Fibroblast of peridontal ligament (primary cell): ENCODE measurements at regions not wholly inside any gene's neighbourhood (a gene's known extent, or its start where the extent isn't known, plus 50 kb on each side); places are given as distances from the start of the nearest gene placed in this dataset.

Experiments
- DNase-seq: peaks from one replicate; pipeline ENCODE4 v3.0.0-alpha.2; 2010; ENCODE audit errors: extremely low read depth

DNA sequence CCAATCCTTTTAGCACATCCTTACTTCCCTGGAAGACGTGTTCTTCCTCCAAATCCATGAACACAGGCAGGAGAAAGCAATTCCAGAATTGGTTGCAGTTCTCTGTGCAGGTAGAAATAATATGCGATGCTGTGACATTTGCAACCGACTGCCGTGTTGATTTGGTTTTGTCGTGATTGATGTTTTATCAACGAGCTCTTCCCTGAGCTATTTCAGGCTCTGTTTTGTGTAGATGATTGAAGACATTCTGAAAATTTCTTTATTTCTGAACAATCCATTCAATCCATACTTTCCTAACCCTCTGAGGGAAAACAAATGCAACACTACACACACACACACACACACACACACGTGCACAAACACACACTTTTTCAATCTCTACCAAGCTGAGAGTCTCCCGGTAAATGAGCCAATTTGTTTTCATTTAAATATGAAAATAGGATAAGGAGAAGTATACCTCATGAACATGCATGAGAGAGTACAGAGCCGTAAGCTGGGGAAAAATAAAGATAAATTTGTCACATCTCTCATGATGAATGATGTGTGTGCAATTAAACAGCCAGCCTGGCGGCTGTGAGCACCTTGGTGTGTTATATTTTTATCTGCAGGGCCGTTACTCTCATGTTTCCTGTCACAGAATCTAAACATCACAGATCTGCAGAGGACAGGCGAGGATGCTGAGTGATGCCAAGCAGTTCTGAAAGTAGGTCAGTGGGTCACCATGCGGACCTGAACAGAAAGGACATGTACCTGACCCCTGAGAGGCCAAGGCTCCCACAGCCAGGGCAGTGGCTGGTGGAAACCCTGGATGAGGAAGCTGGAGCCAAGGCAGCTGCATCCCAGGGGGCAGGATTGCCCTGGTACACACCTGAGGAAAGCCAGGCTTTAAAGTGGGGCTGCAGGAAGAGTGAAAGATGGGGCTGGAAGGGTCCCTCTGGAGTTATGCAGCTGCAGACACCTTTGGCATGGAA, 64.8 kb downstream of the PDCL3 start:
- no peak for DNase-seq

DNA sequence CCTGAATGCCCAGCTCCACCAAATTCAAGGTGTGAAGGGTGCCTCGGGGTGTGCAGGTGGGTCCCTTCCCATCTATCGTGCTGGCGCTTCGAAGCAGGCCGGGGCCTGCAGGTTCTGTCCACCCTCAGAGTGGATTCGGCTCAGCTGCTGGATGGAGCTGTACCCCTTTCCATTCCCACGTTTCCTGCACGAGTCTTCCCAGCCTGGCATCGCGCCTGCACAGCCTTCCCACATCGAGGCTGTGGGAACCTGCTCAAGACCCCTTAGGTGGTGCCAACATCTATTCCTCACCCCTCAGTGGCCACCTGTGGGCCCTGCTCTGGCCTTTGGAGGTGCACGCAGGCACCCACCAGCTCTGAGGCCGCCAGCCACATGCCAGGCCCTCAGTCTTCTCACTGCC, 65.7 kb downstream of the PDCL3 start:
- DNase-seq, result no peak

DNA sequence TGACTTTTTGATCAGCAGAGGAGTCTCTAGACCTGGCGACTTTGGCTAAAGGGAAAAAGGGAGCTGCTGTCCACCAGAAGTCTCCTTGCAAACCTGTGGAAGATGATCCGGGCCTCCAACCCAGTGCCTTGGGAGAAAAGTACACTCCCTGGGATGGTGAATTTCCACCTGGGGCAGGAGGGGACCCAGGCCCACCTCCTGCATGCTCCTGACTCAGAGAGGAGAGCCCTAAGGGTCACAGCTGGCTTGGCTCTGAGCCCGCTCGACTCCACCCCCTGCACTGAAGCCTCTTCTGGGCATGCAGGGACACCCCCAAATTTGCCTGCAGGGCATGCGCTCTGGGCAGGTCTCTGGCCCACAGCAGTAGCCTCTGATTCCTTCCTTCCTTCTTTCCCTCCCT, 66.5 kb downstream of the PDCL3 start:
- DNase-seq, result no peak

DNA sequence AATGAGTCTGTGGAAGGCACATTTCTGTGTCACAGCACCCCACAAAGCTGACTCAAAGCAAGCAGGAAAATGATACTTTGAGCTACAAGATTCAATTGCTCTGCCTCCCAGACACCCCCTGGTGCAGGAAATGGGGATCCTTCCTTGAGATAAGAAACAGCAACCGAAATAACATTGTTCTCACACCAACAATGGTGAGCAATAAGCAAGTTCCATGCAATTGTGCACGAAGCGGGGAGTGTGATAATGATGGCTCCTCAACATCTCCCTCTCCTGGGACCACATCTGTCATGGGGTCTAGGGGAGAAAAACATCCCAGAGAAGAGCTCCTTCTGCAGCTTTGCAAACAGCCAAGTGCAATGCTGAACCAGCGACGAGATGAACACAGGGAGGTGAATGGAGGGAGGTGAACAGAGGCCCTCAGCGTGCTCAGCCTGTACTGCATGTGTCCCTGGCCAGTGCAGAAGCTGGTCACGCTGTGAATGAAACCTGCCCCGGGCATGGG, 67.7 kb downstream of the PDCL3 start:
- DNase-seq, result no peak

DNA sequence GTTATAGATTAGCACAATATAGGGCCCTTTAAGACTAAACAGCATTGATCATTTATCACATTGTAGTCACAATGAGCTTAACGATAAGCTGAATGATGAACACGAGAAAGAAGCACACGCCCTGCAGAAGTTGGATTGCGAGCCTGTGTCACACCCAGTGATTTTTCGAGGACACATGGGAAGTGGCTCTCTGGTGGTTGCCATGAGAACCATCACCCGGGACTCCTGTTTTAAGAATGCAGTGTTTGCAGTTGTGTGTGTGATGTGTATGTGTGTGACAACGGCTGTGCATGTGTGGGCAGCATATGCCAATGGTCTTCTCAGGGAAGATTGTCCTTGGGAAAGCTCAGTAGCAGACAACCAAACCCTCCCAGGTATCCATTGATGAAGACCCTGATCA, 69.2 kb downstream of the PDCL3 start:
- DNase-seq, result no peak

DNA sequence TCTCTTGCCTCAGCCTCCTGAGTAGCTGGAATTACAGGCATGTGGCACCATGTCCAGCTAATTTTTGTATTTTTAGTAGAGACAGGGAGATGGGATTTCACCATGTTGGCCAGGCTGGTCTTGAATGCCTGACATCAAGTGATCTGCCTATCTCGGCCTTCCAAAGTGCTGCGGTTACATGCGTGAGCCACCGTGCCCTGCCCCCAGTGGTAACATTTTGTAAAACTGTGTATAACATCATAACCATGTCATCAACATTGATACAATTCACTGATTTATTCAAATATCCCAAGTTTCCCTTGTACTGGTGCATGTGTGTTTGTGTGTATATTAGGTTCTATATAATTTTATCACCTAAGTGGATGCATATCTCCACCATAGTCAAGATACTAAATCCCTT, 70.0 kb downstream of the PDCL3 start:
- DNase-seq, result no peak

DNA sequence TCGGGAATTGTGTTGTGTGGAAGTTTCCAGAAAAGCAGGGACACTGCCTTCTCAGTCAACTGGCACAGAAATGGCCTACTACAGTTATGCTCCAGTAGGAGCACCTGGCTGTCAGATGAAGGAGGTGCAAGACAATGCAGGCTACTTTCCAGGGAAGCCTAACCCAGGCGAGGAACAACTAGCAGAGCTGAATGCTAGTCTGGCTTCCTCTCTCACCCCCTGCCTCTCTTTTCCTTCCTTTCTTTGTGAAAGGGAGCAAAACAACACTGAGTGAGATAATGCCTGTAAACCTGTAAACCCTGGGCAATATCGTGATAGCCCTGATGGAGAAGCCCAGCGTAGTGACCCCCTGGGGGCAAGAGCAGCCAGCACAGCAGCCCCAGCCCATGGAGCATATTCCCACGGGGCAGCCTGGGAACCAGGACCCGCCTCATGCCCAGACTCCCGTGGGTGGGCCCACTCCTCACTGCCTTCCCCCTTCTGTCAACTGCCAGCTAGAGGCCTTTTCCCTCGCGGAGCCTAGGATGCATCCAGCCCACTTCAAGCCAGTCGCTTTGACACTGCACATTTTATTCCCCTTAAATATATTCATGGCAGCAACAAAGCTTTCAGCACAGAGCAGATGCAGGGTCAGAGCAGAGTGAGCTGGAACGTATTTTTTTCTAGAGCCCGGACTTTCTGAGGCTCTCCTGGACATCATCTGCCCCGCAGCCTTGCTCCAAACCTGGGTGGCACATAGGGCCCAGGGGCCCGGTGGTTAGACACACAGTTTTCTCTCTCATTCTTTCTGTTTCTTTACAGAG, 77.0 kb downstream of the PDCL3 start:
- no peak for DNase-seq

DNA sequence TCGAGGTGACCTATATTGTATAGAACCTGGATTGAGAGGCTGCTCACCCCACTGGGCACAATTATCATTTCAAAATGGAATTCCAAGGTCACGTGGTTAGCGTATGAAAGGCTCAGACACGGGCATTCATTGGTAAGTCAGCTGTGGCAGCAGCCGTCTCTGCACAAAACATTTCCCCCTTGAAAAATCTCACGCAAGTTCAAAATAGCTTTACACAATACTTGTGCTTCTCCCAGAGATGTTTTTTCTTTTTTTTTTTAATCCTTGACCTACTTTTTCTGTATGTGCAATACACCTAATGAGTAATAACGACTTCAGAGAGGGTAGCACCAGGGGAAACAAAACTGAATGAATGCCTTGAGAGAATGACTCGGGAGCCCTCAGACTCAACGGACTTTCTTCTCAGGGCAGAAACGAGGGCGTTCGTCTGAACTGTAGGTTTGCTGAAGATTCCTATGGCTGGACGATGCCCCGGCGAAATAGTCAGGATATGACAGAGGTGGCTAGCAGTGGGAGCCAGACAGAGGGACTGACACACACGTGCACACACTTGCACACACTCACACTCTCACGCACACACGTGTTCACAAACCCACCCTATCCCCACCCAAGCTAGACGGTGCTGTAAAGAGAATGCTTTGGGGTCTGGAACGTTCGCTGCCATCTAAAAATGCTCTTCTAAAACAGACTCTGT, 77.8 kb downstream of the PDCL3 start:
- no peak for DNase-seq

DNA sequence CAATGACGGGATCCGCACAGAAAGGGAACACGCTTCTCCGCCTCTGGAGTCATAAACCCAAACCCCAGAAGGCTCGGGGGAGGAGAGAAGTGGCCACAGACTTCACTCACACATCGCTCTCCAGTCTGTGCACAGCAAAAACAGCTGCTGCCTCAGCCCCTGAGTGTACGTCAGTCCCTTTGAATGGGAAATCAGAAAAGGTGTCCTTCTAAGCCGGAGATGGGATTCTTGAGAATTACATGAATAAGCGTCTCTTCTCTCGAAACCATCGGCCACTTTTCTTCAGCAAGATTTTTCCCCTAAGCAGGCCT, 78.3 kb downstream of the PDCL3 start:
- no peak for DNase-seq

DNA sequence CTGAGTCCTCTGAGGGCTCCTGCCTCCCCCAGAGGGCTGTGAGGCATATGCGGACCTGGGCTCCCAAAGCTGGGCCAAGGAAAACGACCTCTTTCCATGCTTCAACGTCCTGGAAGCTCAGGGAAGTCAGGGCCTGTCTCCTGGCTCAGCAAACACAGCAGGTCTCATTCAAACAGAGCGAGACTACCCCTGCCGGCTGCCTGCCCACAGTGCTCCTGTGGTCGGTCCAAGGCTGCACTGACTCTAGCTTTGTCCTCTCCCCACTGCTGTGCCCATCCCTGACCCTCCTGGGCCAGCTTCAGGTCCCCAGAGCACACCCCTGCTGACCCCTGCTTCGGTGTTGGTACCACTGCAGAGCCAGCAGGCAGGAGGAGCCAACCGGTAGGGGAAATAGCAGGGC, 79.6 kb downstream of the PDCL3 start:
- DNase-seq, result no peak

DNA sequence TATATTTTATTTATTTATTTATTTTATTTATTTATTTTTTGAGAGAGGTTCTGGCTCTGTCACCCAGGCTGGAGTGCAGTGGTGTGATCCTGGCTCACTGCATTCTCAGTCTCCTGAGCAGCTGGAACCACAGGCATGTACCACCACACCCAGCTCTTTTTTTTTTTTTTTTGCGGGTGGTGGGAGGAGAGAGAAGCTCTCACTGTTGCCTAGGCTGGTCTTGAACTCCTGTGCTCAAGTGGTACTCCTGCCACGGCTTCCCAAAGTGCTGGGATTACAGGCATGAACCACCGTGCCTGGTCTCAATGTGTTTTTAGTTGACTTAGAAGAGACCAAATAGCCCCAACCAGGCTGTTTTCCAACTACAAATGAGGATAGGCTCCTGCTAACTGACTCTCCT, 80.7 kb downstream of the PDCL3 start:
- DNase-seq, result no peak

DNA sequence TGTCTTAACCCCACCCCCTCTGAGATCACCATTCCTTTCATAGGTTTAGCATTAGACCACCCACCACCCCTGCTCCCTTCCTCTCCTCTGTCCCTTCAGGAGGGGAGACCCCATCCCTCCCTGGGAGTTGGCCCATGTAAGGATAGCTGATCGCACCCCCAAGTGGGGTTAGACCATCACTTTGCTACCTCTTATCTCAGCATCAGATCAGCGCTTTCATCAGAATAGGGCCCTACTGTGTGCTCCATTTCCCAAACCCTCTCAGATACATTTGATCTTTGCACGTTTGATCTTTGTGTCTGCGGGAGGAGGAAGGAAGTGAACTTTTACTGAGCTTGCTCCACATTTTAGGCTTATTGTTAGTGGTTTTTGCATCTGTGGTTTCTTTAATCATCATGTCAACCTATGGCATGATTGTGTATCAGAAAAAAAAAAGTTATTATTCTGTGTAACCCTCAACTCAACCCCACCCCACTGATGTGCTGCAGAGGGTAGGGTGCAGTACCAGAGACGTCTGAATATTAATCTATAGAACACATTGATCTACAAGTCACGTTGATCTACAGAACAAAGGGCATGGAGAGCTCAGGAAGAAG, 81.2 kb downstream of the PDCL3 start:
- no peak for DNase-seq

DNA sequence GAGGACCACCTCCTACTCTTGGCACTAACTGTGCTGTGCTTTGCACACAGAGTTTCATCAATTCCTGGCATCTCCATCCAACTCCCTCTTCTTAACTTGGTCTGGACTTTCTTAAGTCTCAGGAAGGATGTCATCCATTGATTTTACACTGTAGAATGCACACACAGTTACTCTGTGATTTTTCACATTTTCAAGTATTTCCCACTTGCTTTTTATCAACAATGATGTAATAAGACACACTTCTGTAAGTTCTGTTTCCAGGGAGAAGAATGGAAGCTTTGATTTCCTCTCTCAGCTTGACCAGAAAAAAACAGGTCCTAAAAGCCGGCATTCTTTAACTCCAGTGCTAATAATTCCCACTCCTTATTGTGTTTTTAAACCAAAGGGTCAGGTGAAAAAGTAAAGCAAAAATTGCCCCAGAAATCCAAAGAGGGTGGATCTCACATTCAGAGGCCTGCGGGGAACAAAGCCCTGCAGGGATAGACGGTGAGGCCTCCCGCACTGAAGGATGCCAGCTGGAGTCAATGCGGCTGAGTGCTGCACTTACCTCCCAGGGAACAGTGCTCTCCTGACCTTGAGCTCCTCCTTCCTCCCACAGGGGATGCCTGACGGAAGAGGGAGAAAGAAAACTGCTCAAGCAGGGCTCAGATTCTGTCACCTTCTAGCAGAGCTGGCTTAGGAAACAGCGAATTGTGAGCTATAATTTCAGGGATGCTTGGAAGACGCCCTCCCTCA, 83.1 kb downstream of the PDCL3 start:
- DNase-seq, result no peak

DNA sequence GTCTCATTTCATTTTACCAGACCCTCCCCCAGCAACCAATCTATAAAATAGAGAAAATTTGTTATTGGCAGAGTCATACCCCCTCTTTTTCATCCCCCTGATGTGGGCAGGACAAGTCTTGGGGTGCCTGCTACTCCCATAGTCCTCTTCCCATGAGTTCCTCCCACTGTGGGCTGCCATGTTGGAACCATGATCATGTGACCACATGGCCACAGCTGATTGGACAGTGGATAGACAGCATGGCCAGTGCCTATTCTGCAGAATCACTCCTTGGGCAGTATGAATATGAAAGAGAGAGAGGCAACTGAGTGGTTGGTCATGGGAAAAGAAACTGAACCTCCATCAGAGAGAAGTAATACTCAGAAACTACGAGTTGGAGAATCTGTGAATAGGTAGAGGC, 84.9 kb downstream of the PDCL3 start:
- DNase-seq, result no peak

DNA sequence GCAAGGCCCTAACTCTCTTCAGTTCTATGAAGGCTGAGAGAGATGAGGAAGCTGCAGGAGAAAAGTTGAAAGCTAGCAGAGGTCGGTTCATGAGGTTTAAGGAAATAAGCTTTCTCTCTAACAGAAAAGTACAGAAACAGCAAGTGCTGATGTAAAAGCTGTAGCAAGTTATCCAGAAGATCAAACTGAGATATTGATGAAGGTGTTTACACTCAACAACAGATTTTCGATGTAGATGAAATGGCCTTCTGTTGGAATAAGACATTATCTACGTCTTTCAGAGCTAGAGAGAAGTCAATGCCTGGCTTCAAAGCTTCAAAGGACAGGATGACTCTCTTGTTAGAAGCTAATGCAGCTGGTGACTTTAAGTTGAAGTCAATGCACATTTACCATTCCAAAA, 87.4 kb downstream of the PDCL3 start:
- DNase-seq, result no peak

DNA sequence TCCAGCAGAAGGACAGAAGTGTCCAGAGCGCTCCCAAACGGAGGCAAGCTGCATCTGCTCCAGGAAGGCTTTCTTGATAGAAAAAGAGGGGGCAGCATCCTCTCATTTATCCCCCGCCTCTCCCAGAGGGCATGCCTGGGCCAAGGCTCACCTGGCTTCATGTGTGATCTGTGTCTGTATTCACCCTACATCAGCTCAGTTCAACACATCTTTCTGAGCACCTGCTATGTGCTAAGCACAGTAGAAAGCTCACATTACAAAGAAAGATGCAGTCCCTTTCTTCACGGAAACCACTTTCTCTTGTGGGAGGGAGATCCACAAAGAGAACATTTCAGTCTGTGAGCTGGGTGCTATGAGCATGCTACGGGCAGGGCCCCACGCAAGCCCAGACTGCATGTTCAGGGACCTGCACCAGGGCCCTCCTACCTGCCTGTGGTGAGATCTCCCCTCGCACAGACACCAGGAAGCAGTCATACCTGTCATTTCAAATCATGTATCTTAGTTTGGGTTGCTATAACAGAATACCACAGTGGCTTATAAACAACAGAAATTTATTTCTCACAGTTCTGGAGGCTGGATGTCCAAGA, 90.7 kb downstream of the PDCL3 start:
- no peak for DNase-seq

DNA sequence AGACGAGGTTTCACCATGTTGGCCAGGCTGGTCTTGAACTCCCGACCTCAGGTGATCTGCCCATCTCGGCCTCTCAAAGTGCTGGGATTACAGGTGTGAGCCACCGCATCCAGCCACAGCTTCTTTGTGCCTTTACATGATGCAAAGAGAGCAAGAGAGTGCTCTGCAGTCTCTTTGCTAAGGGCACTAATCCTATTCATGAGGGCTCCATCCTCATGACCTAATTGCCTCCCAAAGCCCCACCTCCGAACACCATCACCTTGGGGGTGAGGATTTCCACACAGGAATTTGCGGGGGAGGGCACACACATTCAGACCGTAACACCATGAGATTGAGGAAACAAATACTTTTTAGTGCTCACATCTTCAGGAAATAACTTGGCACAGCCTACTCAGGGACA, 91.8 kb downstream of the PDCL3 start:
- no peak for DNase-seq

DNA sequence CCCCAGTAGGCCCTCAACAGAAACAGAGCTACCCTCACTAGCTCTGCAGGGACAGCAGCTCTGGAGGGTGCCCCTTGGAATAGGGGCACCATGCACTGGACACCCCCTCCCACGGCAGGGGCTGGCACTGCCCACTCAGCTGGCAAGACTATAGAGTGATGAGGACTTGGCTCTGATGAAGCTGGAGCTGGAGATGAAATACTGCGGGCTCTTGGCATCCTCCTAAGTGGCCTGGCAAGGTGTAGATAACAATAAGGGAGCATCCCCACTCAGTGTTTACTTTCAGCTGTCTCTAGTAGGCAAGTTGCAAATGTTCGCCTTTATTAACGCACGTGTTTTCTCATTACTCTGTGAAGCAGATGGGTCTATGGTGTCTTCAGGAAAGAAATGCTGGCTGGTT, 92.7 kb downstream of the PDCL3 start:
- no peak for DNase-seq

DNA sequence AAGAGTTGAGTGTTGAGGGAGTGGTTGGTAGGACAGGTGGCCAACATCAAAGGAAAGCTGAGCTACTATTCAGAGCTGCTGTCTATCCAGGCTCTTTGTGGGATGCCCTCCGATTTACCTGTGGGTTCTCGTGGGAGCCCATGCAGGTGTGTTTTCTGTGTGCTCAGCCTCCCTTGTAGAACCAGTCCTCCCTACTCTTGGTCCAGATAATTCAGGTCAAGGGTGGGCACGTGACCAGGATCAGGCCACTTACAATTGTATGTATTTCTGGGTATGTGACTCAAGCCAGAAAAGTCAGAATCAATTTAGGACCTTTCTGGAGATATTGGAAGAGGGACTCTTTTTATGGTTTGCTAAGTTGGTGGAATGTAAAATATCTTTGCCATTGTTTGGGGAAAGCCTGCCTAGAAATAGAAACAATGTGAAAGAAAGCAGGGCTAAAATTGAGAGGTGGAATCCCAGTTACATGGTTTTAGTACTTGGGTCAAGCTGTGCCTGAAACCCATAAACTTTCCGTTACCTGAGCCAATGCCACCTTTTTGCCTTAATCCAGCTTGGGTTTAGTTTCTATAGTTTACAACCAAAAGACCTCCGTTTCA, 93.2 kb downstream of the PDCL3 start:
- no peak for DNase-seq

DNA sequence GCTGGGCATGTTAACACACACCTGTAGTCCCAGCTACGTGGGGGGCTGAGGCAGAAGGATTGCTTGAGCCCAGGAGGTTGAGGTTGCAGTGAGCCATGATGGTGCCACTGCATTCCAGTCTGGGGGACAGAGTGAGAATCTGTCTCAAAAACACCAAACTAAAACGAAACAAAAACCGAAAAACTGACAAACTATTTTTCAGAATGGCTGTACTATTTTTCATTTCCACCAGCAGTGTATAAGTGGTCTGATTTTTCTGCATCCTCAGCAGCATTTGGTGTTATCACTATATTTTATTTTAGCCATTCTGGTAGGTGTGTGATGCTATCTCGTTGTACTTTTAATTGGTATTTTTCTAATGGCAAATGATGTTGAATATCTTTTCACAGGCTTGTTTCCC, 95.2 kb downstream of the PDCL3 start:
- no peak for DNase-seq
